D721Med (cell line): ENCODE measurements at regions not wholly inside any gene's neighbourhood (a gene's known extent, or its start where the extent isn't known, plus 50 kb on each side); places are given as distances from the start of the nearest gene placed in this dataset.
"Not testable (repeated sequence)": the region's sequence is repeated elsewhere in the genome, so short reads cannot be mapped to it uniquely, and the experiment has no call there.

ENCODE experiments used
- DNase-seq: peaks from one replicate; pipeline ENCODE4 v3.0.0; 2011; ENCODE audit warnings: low spot score; ENCODE audit not compliant: insufficient read length
- FAIRE-seq: peaks from 2 replicates; lab custom pipeline; 2011; peaks lifted over from hg19 to GRCh38; lab: Jason Lieb, UNC
- TF ChIP-seq, protein P1 (sequence below): IDR thresholded peaks from 2 replicates; pipeline ENCODE4 v1.5.1; 2012; ENCODE audit warnings: mild to moderate bottlenecking, control low read depth; ENCODE audit not compliant: insufficient read depth; ENCODE audit errors: missing control alignments

DNA sequence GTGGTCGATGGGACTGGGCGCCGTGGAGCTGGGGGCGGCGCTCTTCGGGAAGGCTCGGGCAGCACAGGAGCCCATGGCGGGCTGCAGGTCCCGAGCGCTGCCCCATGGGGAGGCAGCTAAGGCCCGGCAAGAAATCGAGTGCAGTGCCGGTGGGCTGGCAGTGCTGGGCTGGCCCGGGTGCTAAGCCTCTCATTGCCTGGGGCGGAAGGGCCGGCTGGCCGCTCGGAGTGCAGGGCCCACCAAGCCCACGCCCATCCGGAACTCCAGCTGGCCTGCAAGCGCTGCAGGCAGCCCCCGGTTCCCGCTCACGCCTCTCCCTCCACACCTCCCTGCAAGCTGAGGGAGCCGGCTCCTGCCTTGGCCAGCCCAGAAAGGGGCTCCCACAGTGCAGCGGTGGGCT is 748.4 kb upstream of the NRXN1 start:
- FAIRE-seq (no peak), DNase-seq (no peak)
- TF ChIP-seq, protein P1, sequence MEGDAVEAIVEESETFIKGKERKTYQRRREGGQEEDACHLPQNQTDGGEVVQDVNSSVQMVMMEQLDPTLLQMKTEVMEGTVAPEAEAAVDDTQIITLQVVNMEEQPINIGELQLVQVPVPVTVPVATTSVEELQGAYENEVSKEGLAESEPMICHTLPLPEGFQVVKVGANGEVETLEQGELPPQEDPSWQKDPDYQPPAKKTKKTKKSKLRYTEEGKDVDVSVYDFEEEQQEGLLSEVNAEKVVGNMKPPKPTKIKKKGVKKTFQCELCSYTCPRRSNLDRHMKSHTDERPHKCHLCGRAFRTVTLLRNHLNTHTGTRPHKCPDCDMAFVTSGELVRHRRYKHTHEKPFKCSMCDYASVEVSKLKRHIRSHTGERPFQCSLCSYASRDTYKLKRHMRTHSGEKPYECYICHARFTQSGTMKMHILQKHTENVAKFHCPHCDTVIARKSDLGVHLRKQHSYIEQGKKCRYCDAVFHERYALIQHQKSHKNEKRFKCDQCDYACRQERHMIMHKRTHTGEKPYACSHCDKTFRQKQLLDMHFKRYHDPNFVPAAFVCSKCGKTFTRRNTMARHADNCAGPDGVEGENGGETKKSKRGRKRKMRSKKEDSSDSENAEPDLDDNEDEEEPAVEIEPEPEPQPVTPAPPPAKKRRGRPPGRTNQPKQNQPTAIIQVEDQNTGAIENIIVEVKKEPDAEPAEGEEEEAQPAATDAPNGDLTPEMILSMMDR: no peak

GRCh38 chr2:51779723-51780122 is 747.8 kb upstream of the NRXN1 start:
- not testable (repeated sequence) for DNase-seq, FAIRE-seq

DNA sequence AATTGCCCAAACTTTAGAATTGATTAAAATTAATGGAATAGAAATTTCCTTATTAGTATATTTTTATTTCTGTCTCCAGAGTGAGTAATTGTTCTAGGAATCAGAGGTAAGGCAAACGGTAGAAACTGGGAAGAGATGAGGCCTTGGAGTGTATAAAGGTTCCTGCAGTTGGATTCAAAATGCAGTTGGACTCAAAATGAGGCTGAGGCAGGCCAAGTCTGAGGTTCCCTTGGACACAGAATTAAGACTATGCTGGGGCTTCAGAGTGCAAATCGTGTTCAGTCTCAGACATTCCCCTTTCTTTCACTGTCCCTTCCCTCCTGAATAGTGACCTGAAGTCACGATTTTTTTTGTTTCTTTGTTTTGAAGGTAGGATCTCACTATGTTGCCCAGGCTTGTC is 746.9 kb upstream of the NRXN1 start:
- TF ChIP-seq, protein P1: no peak
- DNase-seq (no peak), FAIRE-seq (no peak)

DNA sequence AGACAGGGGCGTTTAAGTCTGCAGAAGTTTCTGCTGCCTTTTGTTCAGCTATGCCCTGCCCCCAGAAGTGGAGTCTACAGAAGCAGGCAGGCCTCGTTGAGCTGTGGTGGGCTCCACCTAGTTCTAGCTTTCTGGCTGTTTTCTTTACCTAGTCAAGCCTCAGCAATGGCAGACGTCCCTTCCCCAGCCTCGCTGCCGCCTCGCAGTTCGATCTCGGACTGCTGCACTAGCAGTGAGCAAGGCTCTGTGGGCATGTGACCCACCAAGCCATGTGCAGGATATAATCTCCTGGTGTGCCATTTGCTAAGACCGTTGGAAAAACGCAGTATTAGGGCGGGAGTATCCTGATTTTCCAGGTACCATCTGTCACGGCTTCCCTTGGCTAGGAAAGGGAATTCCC is 742.7 kb upstream of the NRXN1 start:
- not testable (repeated sequence) for DNase-seq, FAIRE-seq

GRCh38 chr2:51760441-51760840 is 728.5 kb upstream of the NRXN1 start:
- TF ChIP-seq, protein P1: no peak

GRCh38 chr2:51758081-51758480 is 726.1 kb upstream of the NRXN1 start:
- DNase-seq: no peak
- FAIRE-seq: no peak
- TF ChIP-seq, protein P1: no peak

More at GRCh38 chr2:51760441-51760840, 728.5 kb upstream of the NRXN1 start:
- FAIRE-seq (no peak), DNase-seq (no peak)

- TF ChIP-seq, protein P1: no peak
- DNase-seq (no peak), FAIRE-seq (no peak)
Observed at GRCh38 chr2:51734115-51734514, 702.2 kb upstream of the NRXN1 start.

DNA sequence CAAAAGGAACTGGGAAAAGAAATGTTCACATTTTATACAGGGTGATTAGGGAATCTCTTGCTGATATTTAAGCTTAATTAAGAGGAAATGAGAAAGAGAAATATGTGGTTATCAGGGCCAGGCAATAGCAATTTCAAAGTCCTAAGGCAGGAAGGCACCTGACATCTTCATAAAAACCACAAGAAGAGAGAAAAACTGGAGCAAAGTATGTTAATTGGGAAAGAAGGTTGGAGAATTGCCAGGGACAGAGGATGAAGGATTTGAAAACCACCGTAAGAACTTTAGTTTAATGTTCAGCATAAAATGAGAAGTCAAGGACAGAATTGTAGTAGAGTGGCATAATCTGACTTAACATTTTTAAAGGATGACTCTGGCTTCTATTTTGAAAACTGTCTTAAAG is 691.8 kb upstream of the NRXN1 start:
- FAIRE-seq (no peak), DNase-seq (no peak)
- TF ChIP-seq, protein P1: no peak
